GM19397 (cell line): ENCODE measurements at regions not wholly inside any gene's neighbourhood (a gene's known extent, or its start where the extent isn't known, plus 50 kb on each side); places are given as distances from the start of the nearest gene placed in this dataset.
"Not testable (repeated sequence)": the region's sequence is repeated elsewhere in the genome, so short reads cannot be mapped to it uniquely, and the experiment has no call there.

Source experiments
- ATAC-seq: cut with Tn5 transposase; IDR thresholded peaks from one replicate; pipeline ENCODE4 v1.9.1; 2021; ENCODE audit warnings: mild to moderate bottlenecking, moderate library complexity; ENCODE audit not compliant: unreplicated experiment

GRCh38 chr14:87443787-87444186 is 549.2 kb downstream of the GALC start:
- ATAC-seq = no peak

- no peak for ATAC-seq
Observed at GRCh38 chr14:87443039-87443438, 549.9 kb downstream of the GALC start.

GRCh38 chr14:87437158-87437557 is 555.8 kb downstream of the GALC start:
- ATAC-seq = no peak

- ATAC-seq = no peak
Observed at GRCh38 chr14:87434680-87435079, 558.3 kb downstream of the GALC start.

- ATAC-seq = no peak
Observed at GRCh38 chr14:87434011-87434410, 559.0 kb downstream of the GALC start.

GRCh38 chr14:87432698-87433097 is 560.3 kb downstream of the GALC start:
- ATAC-seq = no peak

GRCh38 chr14:87430810-87431209 is 562.2 kb downstream of the GALC start:
- ATAC-seq = no peak

GRCh38 chr14:87430214-87430613 is 562.8 kb downstream of the GALC start:
- ATAC-seq = no peak

GRCh38 chr14:87419925-87420324 is 573.1 kb downstream of the GALC start:
- no peak for ATAC-seq

GRCh38 chr14:87411370-87411769 is 581.6 kb downstream of the GALC start:
- no peak for ATAC-seq

- no peak for ATAC-seq
Observed at GRCh38 chr14:87409393-87409792, 583.6 kb downstream of the GALC start.

- ATAC-seq = no peak
Observed at GRCh38 chr14:87407344-87407743, 585.6 kb downstream of the GALC start.

- no peak for ATAC-seq
Observed at GRCh38 chr14:87405563-87405962, 587.4 kb downstream of the GALC start.

GRCh38 chr14:87397499-87397898 is 595.5 kb downstream of the GALC start:
- no peak for ATAC-seq

- no peak for ATAC-seq
Observed at GRCh38 chr14:87391066-87391465, 601.9 kb downstream of the GALC start.

GRCh38 chr14:87388946-87389345 is 604.0 kb downstream of the GALC start:
- no peak for ATAC-seq

GRCh38 chr14:87387806-87388205 is 605.2 kb downstream of the GALC start:
- no peak for ATAC-seq

- ATAC-seq = no peak
Observed at GRCh38 chr14:87386524-87386923, 606.5 kb downstream of the GALC start.

- no peak for ATAC-seq
Observed at GRCh38 chr14:87380054-87380453, 612.9 kb downstream of the GALC start.

- no peak for ATAC-seq
Observed at GRCh38 chr14:87368751-87369150, 624.2 kb downstream of the GALC start.

GRCh38 chr14:87360246-87360645 is 632.7 kb downstream of the GALC start:
- not testable (repeated sequence) for ATAC-seq

GRCh38 chr14:87351007-87351406 is 642.0 kb downstream of the GALC start:
- no peak for ATAC-seq

GRCh38 chr14:87349921-87350320 is 643.1 kb downstream of the GALC start:
- ATAC-seq = no peak

- no peak for ATAC-seq
Observed at GRCh38 chr14:87343652-87344051, 649.3 kb downstream of the GALC start.
